ENCODE measurements at regions not wholly inside any gene's neighbourhood (a gene's known extent, or its start where the extent isn't known, plus 50 kb on each side); places are given as distances from the start of the nearest gene placed in this dataset.

DNA sequence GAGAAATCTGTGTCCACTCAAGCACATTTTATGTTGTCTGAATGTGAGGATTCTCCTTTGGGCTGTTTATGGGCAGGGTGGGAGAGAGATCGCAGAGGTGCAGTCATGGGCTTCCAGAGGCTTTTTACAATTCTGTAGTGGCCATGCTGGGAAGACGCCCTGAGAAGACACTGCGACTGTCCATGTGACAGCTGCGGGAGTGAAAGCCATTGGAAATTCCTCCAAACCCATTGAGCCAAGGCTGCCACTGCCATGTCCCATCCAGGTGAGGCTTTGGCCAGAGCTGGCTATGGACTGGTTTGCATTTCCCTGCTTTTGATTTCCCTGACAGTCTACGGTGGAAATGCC, 216.9 kb upstream of the ECI2 start:
- TF ChIP-seq, protein P1, sequence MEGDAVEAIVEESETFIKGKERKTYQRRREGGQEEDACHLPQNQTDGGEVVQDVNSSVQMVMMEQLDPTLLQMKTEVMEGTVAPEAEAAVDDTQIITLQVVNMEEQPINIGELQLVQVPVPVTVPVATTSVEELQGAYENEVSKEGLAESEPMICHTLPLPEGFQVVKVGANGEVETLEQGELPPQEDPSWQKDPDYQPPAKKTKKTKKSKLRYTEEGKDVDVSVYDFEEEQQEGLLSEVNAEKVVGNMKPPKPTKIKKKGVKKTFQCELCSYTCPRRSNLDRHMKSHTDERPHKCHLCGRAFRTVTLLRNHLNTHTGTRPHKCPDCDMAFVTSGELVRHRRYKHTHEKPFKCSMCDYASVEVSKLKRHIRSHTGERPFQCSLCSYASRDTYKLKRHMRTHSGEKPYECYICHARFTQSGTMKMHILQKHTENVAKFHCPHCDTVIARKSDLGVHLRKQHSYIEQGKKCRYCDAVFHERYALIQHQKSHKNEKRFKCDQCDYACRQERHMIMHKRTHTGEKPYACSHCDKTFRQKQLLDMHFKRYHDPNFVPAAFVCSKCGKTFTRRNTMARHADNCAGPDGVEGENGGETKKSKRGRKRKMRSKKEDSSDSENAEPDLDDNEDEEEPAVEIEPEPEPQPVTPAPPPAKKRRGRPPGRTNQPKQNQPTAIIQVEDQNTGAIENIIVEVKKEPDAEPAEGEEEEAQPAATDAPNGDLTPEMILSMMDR (IDR thresholded peaks at IDR 0.05), result no peak
- no peak for TF ChIP-seq POLR2A (IDR thresholded peaks at IDR 0.05)

Measured in lower leg skin (tissue), 3 donors.